Effector memory CD4-positive, alpha-beta T cell (primary cell): ENCODE measurements at regions not wholly inside any gene's neighbourhood (a gene's known extent, or its start where the extent isn't known, plus 50 kb on each side); places are given as distances from the start of the nearest gene placed in this dataset.

Experiments used
- DNase-seq, 3 donors: peaks; one replicate each; pipeline ENCODE4 v3.0.0-alpha.2; 2020
- H3K27ac ChIP-seq: 2 replicates; pipeline ENCODE4 v1.7.0; 2013; ENCODE audit warnings: mild to moderate bottlenecking, low read length, moderate library complexity; ENCODE audit not compliant: insufficient read depth, poor library complexity, severe bottlenecking
- H3K27me3 ChIP-seq: replicated peaks from 2 replicates; pipeline ENCODE4 v1.7.0; 2013; ENCODE audit warnings: mild to moderate bottlenecking, low read length; ENCODE audit not compliant: insufficient read depth, control insufficient read depth, poor library complexity, severe bottlenecking
- H3K36me3 ChIP-seq: 2 replicates; pipeline ENCODE4 v1.7.0; 2013; ENCODE audit warnings: mild to moderate bottlenecking, low read length, moderate library complexity; ENCODE audit not compliant: control insufficient read depth, insufficient read depth
- H3K4me1 ChIP-seq: 2 replicates; pipeline ENCODE4 v1.7.0; 2013; ENCODE audit warnings: low read length, mild to moderate bottlenecking; ENCODE audit not compliant: control insufficient read depth, insufficient read depth, poor library complexity, severe bottlenecking
- H3K4me3 ChIP-seq: 2 replicates; pipeline ENCODE4 v1.7.0; 2013; ENCODE audit warnings: low read length, low read depth, mild to moderate bottlenecking; ENCODE audit not compliant: insufficient read depth, poor library complexity, severe bottlenecking
- H3K9me3 ChIP-seq: 2 replicates; pipeline ENCODE4 v1.7.0; 2013; ENCODE audit warnings: mild to moderate bottlenecking, low read length, moderate library complexity; ENCODE audit not compliant: control insufficient read depth

DNA sequence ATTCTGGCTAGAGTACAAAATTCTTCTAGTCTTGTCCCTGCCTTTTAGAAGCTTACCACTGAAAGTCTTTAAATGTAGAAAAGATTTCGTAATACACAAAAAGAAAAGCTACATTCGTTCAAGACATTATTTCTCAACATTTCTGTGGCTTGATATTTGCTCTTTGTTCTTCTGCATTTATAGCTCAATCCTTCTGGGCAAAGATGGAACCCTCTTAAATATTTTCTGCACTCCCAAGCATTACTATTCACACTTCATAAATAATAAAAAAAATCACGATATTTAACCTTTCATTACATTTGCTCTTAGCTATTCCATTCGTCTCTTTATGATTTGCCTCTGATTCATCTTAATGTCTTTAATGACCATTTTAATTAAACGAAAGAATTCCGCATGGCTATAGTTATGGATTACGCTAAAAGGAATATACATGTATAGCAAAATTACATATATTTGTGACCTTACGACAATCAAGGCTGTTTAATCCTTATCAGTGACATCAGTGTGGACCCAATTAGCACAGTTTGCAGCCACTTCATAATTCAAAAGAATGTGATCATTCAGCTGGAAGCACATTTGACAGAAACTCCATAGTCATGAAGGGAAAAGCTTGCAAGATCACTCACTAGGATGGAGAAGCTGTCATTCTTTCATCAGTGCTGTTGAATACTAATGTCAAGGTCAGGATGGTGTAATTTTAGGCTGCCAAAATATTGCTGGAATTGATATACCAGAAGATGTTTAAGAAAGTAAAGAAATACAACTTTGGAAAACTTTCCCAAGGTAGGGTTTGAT, 1075.0 kb upstream of the TENM3 start:
- DNase-seq: no peak
- H3K4me3 ChIP-seq: no peak overlapping the region
- H3K9me3 ChIP-seq: no peaks in the 10 kb centered on the region
- no peak overlapping the region for H3K27ac ChIP-seq
- H3K4me1 ChIP-seq: no peaks in the 10 kb centered on the region
- H3K36me3 ChIP-seq: no peaks in the 10 kb centered on the region
- H3K27me3 ChIP-seq: no peaks in the 10 kb centered on the region

DNA sequence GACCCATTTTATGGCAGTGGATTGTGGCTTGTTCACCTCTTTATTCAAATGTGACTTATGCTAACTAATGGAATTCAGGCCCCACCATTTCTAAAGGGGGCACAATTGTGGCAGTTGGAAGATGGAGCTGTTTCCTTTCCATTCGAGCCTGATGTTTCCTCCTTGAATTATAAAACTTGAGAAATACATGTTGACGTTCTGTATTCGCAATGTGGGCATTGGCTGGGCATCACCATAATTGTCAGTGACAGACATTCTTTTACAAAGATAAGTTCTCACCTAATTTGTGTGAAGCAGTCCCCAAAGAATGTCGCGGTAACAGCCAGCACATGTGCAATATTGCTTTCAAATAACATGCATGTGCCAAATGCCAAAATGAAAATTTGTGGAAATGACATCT, 1070.2 kb upstream of the TENM3 start:
- H3K9me3 ChIP-seq: no peaks in the 10 kb centered on the region
- H3K4me3 ChIP-seq: no peak overlapping the region
- no peaks in the 10 kb centered on the region for H3K4me1 ChIP-seq
- H3K36me3 ChIP-seq: no peaks in the 10 kb centered on the region
- no peak overlapping the region for H3K27ac ChIP-seq
- no peaks in the 10 kb centered on the region for H3K27me3 ChIP-seq
- DNase-seq: no peak

DNA sequence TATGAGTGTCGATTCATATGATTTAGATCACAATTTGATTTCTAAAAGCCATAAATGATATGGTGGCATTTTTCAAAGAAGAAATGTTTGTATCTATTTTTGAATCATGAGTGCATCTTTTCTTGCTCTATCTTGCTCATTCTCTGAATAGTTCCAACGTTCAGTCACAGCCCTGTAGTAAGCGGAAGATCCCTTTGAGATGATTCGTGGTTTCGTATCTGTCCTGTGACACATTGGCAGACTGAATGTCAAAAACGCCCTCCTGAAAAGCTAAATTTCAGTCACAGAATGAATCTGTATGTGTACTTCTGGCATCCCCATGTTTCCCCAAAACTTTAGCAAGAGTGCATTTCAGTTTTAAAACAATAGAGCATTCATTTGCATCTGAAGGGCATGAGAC, 1066.9 kb upstream of the TENM3 start:
- Histone ChIP-seq H3K27ac (no peak overlapping the region), H3K9me3 (no peaks in the 10 kb centered on the region), H3K36me3 (no peaks in the 10 kb centered on the region), H3K4me3 (no peak overlapping the region), H3K4me1 (no peaks in the 10 kb centered on the region), H3K27me3 (no peaks in the 10 kb centered on the region)
- DNase-seq: no peak

DNA sequence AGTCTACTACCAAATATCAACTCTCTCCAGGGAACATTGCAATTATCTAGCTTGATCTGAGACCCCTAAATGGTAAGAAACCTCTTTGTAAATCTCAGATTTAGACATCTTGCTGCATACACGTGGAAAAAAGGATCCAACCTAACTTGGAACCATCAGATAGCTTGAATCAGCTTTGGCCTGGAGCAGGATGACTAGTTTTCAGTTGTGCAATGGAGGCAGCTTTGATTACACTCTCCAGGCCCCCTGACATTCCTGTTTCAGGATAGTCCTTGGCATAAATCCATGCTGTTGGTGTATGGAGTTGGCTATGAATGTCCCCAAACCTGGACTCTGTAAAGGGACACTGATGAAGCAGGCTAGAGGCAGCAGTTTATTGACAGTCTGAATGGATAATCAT, 1061.9 kb upstream of the TENM3 start:
- H3K27me3 ChIP-seq: no peaks in the 10 kb centered on the region
- no peaks in the 10 kb centered on the region for H3K36me3 ChIP-seq
- H3K27ac ChIP-seq: no peak overlapping the region
- no peak overlapping the region for H3K4me3 ChIP-seq
- no peak for DNase-seq
- H3K9me3 ChIP-seq: no peaks in the 10 kb centered on the region
- H3K4me1 ChIP-seq: no peaks in the 10 kb centered on the region

DNA sequence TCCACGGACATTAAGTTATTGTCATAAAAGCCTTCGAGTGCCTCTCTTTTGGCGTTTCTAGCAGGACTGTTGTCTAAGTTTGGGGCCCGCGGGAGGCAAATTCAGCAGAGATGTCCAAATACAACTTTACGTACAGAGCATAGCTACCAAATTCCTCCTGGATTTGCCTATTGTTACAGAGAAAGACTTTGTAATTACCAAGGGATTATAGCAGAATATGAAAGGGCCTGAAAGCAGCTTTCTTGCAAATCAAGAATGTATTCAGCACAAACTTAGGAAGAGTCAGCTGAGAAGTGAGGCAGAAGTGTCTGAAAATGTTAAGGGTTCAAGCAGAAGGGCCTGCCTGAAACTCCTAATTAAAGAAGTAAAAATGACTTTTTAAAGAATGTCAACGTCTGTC, 1053.5 kb upstream of the TENM3 start:
- H3K27me3 ChIP-seq: no peaks in the 10 kb centered on the region
- no peak for DNase-seq
- H3K36me3 ChIP-seq: no peaks in the 10 kb centered on the region
- no peaks in the 10 kb centered on the region for H3K9me3 ChIP-seq
- no peak overlapping the region for H3K4me3 ChIP-seq
- no peak overlapping the region for H3K27ac ChIP-seq
- no peaks in the 10 kb centered on the region for H3K4me1 ChIP-seq

DNA sequence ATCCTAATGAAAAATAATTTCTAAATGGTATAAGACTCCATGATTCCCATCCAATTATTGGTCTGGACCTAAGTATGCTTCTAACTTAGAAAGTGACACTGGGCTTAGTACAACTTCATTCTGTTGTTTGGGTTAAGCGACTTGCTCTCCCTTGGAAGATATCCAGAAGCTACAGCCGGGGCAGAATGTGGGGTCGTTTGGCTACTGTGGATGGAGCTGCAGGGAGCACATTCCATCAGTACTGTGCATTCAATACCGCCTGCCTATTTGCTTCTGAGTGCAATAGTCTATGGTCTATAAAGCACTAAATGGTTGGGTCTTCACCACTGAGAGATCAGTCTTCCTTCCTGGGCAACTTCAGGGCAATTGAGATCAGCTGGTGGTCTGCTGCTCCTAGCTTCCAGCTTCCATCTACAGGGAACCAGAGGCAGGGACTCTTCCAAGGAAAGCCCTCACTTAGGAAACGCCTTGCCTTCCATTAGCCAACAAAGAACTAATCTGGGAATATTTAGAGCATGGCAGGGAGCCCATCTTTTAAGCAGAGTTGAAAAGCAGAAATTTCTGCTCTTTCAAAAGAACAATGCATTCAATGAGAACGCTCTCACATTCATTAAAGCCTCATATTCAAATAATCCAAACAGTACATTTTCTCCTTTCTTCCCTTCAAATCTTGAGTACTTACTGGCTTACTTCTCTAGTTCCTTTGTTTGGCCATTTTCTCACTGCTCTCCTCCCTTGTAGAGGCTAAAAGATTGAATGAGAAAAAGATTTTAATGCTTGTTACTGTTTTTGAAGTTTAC, 1049.9 kb upstream of the TENM3 start:
- no peaks in the 10 kb centered on the region for H3K36me3 ChIP-seq
- no peak overlapping the region for H3K4me3 ChIP-seq
- no peak for DNase-seq
- no peaks in the 10 kb centered on the region for H3K27me3 ChIP-seq
- H3K4me1 ChIP-seq: no peaks in the 10 kb centered on the region
- no peaks in the 10 kb centered on the region for H3K9me3 ChIP-seq
- H3K27ac ChIP-seq: no peak overlapping the region

DNA sequence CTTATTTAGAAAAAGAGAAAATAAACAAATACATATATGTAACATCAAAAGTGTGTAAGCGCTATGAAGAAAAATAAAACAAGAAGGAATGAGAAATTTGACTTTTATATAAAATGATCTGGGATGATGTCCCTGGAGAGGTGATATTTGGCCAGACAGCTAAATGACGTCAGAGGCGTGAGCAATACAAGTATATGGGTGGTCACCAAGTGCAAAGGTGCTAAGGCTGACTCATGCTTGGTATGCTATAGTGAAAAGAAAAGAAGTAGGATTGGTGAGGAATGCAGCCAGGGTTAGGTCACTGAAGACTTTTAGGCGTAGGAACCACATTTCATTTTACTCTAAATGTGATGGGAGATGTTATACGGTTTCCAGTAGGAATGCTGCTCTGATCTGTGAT, 1049.1 kb upstream of the TENM3 start:
- no peak for DNase-seq
- H3K27ac ChIP-seq: no peak overlapping the region
- H3K36me3 ChIP-seq: no peaks in the 10 kb centered on the region
- H3K4me1 ChIP-seq: no peaks in the 10 kb centered on the region
- no peaks in the 10 kb centered on the region for H3K27me3 ChIP-seq
- H3K4me3 ChIP-seq: no peak overlapping the region
- no peaks in the 10 kb centered on the region for H3K9me3 ChIP-seq

DNA sequence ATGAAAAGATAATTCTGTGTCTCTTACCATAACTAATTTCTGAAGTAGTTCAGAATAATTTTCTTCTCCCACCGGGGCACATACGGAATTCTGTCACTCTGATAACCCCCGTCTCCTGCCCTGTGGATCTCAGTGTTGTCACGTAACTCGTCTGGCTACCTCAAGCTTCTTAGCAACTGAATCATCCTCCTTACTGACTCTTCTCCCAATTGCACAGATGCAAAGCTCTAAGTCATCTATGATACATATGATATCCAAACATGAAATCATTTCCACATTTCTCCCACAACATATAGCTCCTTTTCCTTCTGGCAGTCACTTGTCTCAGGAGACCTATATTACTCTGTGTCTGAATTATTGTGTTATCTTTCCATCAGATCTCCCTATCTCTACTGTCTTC, 1043.1 kb upstream of the TENM3 start:
- no peak for DNase-seq
- H3K27me3 ChIP-seq: no peaks in the 10 kb centered on the region
- H3K4me1 ChIP-seq: no peaks in the 10 kb centered on the region
- H3K4me3 ChIP-seq: no peak overlapping the region
- no peaks in the 10 kb centered on the region for H3K9me3 ChIP-seq
- no peak overlapping the region for H3K27ac ChIP-seq
- no peaks in the 10 kb centered on the region for H3K36me3 ChIP-seq

DNA sequence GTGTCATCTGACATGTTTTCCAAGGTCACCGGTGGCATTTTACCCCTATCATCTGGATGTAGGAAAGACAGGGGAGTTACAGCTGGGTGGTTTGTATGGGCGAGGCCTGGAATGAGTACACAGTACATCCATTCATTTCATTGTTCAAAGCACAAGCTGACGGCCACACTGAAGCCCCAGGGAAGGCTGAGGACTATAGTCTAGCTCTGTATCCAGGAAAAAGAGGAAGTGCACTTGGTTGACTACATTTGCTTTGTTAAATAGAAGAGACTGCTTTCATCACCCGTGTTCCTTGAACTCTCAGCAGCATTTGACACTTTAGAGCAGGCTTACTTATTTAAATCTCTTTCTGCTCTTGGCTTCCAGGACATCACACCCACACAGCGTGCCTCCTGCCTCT, 1041.0 kb upstream of the TENM3 start:
- H3K36me3 ChIP-seq: no peaks in the 10 kb centered on the region
- H3K27ac ChIP-seq: no peak overlapping the region
- no peaks in the 10 kb centered on the region for H3K27me3 ChIP-seq
- no peaks in the 10 kb centered on the region for H3K9me3 ChIP-seq
- H3K4me1 ChIP-seq: no peaks in the 10 kb centered on the region
- no peak overlapping the region for H3K4me3 ChIP-seq
- no peak for DNase-seq

DNA sequence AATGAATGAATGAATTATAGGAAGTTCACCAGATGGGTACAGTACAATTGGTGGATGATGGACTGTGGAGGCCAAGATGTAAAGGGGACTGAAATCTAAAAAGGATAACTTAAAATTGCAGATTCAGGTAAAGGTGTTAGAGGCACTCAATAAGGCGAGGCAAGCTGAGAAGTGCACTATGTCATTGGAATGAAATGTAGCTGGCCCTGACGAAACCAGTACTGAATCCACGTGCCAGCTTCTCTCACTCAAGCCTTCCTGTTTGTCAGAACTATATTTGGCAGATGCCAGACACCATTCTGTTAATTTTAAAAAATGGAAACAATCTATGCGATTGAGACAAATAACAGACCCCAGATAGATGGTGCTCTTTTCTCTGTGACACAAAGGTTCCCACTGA, 1039.1 kb upstream of the TENM3 start:
- Histone ChIP-seq H3K36me3 (no peaks in the 10 kb centered on the region), H3K9me3 (no peaks in the 10 kb centered on the region), H3K27ac (no peak overlapping the region), H3K27me3 (no peaks in the 10 kb centered on the region), H3K4me1 (no peaks in the 10 kb centered on the region), H3K4me3 (no peak overlapping the region)
- DNase-seq: no peak
